ENCODE measurements at regions not wholly inside any gene's neighbourhood (a gene's known extent, or its start where the extent isn't known, plus 50 kb on each side); places are given as distances from the start of the nearest gene placed in this dataset.

DNA sequence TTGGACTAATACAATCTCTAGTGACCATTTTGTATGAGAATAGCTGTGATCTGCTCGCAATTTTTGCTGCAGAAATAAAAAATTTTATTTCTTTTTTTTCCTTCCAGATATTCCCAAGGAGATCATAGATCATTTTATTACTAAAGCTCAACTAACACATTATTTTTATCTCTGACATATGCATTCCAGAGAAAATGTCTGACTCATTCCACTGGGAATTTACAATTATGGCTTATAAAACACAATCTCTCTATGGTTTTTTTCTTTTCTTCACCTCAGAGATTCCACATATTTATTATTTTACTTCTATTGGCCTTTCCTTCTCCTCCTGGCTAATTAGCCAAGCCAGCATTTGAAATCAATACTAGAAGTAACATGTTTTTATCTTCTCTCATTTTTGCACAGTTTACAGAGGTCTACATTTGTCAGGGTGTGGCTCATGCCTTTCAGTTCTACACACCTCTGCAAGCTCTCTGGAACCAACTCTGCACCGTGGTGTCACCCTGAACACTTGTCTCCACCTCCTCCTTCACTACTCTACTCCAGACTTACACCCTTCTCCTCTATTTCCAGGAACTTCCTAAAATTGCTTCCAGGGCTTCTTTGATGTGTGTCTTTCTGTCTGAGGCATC lies 59.8 kb upstream of the GPM6A start:
- Mint-ChIP-seq H3K27me3 (ENCODE audit: low read depth) (no peaks in the 10 kb centered on the region), H3K4me3 (no peak overlapping the region), H3K36me3 (ENCODE audit: low read depth) (no peaks in the 10 kb centered on the region), H3K9me3 (ENCODE audit: insufficient read depth) (peaks cover 4% of the 10 kb centered on the region), H3K4me1 (ENCODE audit: low read depth) (no peaks in the 10 kb centered on the region), H3K27ac (no peak overlapping the region)
- no peak for ATAC-seq
- POLR2A ChIA-PET = no interaction called here
- CTCF ChIA-PET = no interaction called here
- DNase-seq = no peak

DNA sequence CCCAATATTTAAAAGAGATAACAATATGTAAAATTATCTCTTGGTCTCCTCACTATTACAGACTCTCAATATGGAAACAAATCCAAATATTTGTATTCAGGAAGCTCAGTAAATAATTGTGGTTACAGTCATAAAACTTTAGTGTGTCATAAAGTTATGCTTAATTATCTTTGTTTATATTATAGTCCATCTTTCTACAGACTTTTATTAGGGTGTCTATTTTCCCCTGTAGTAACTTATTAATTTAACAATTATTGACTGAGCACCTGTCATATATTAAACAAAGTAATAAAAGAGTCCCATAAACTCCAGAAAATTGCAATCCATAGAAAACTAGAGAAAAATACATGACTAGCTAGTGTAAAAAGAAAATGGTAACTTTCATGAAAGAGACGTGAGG lies 61.6 kb upstream of the GPM6A start:
- no peak overlapping the region for H3K27ac Mint-ChIP-seq
- ChIA-PET POLR2A (no interaction called here), CTCF (no interaction called here)
- H3K4me3 Mint-ChIP-seq = no peak overlapping the region
- DNase-seq (no peak), ATAC-seq (no peak)
- no peaks in the 10 kb centered on the region for H3K9me3 Mint-ChIP-seq (ENCODE audit: insufficient read depth)
- no peaks in the 10 kb centered on the region for H3K36me3 Mint-ChIP-seq (ENCODE audit: low read depth)
- no peaks in the 10 kb centered on the region for H3K27me3 Mint-ChIP-seq (ENCODE audit: low read depth)
- no peaks in the 10 kb centered on the region for H3K4me1 Mint-ChIP-seq (ENCODE audit: low read depth)

DNA sequence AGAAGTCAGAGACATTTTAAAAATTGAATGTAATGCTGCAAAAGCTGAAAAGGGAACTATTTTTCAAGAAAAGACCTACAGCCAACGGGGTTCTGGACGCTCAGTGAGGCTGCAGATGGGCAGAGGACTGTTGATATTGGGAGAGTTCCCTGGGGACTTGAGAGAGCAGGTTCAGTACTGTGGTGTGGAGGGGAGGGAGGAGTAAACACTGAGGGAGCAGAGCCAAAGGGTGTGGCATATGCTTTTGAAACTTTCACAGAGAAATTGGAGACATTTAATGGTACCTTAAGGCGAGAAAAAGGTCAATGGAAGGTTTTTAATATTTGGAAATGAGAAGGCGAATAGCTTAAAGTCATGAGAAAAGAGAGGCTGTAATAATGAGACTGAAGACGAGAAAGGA lies 62.2 kb upstream of the GPM6A start:
- Mint-ChIP-seq H3K36me3 (ENCODE audit: low read depth) (no peaks in the 10 kb centered on the region), H3K4me3 (no peak overlapping the region), H3K27ac (no peak overlapping the region), H3K27me3 (ENCODE audit: low read depth) (no peaks in the 10 kb centered on the region), H3K4me1 (ENCODE audit: low read depth) (no peaks in the 10 kb centered on the region), H3K9me3 (ENCODE audit: insufficient read depth) (no peaks in the 10 kb centered on the region)
- no peak for ATAC-seq
- ChIA-PET CTCF (no interaction called here), POLR2A (no interaction called here)
- DNase-seq = no peak

DNA sequence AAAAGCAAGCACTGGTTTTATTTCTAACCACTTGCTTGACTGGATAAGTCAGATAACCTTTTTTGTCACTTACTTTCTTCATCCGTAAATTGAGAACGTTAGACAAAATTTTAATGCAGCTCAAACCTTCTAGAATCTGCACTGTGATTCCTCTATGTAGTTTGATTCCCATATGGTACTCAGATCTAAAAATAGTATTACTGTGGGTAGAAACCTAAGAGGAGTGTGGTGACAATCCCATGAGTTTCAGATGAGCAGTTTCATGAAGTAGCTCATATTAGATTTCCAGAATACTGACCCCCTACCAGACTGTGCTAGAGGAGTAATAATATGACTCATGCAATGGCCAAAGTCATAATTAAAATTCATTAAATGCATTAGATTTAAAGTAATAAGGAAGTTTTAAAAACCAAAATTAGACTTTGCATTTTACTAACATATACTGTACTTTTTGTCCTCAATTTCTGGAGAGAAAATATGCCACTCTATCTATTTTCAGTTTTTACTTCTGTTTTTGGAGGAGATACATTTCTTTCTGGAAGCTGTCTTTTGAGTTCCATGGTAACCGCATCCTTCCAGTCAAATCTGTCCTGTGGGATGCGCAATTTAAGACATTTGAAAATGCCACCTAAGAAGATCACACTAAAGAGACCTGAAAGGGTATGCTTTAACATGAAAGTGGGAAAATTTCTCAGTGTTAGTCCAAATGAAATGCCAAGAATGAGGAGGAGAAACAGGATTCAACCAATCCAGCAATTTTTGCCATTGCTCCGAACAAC lies 64.1 kb upstream of the GPM6A start:
- ChIA-PET POLR2A (no interaction called here), CTCF (no interaction called here)
- H3K4me1 Mint-ChIP-seq (ENCODE audit: low read depth) = no peaks in the 10 kb centered on the region
- no peaks in the 10 kb centered on the region for H3K36me3 Mint-ChIP-seq (ENCODE audit: low read depth)
- H3K27ac Mint-ChIP-seq = no peak overlapping the region
- no peaks in the 10 kb centered on the region for H3K9me3 Mint-ChIP-seq (ENCODE audit: insufficient read depth)
- ATAC-seq = no peak
- no peaks in the 10 kb centered on the region for H3K27me3 Mint-ChIP-seq (ENCODE audit: low read depth)
- no peak for DNase-seq
- H3K4me3 Mint-ChIP-seq = no peak overlapping the region

DNA sequence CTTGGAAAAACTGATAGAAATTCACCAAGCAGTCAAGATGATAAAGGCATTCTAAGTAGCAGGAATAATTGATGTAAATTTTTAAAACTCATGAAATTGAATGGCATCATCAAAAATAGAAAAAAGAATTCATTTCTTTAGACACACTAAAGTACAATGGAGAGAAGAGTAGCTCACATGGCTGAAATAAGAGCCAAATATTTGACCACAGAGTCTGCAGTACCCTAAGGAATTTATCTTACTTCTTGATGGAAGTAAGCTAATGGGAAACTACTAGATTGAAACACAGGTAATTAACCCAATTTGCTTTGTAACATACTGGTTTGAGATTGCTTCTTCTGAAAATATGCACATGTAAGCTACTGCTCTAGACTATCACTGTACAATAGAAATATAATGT lies 70.8 kb upstream of the GPM6A start:
- CTCF ChIA-PET = no interaction called here
- POLR2A ChIA-PET = no interaction called here
- Mint-ChIP-seq H3K36me3 (ENCODE audit: low read depth) (no peaks in the 10 kb centered on the region), H3K9me3 (ENCODE audit: insufficient read depth) (peaks cover 7% of the 10 kb centered on the region), H3K4me1 (ENCODE audit: low read depth) (no peaks in the 10 kb centered on the region), H3K27me3 (ENCODE audit: low read depth) (no peaks in the 10 kb centered on the region), H3K27ac (no peak overlapping the region), H3K4me3 (no peak overlapping the region)
- DNase-seq = no peak
- ATAC-seq = no peak

DNA sequence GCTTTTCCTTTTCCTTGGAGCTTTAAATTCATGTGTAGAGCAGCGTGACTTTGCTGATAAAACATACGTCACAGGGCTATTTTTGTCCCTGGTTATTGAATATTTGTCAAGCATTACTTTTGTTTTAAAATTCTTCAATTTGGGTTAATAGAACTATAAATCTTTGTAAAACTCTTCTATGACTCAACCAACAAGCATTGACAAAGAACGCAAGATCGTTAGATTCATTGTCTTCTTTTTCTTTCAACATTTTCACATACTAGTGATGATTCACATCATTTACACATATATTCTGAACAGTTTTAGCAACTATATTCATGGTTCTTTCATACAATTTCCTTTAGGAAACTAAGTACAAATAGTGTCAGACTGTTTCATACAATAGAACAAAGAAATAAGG lies 72.0 kb upstream of the GPM6A start:
- ChIA-PET POLR2A (no interaction called here), CTCF (no interaction called here)
- H3K27me3 Mint-ChIP-seq (ENCODE audit: low read depth) = no peaks in the 10 kb centered on the region
- H3K36me3 Mint-ChIP-seq (ENCODE audit: low read depth) = no peaks in the 10 kb centered on the region
- no peaks in the 10 kb centered on the region for H3K4me1 Mint-ChIP-seq (ENCODE audit: low read depth)
- H3K4me3 Mint-ChIP-seq = no peak overlapping the region
- H3K27ac Mint-ChIP-seq = no peak overlapping the region
- ATAC-seq = no peak
- DNase-seq = no peak
- H3K9me3 Mint-ChIP-seq (ENCODE audit: insufficient read depth) = peaks cover 7% of the 10 kb centered on the region

DNA sequence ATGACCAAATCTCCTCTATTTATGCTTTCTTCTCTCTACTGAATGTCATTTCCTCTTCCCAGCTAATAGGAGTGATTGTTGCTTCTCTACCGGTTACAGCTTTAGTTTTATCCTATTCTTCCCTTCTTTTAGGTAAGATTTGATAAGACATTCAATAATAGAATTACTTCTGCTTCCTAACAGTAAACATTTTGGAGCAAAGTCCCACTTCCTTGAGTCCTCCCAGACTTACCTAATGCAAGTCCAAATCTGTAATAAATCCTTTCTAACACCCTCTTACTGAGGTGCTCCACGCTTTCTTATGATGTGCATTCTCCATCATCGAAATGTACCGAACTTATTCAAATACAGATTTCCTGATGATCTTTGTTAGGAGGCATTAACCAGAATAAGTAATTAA lies 79.2 kb upstream of the GPM6A start:
- POLR2A ChIA-PET = no interaction called here
- no peak for DNase-seq
- Mint-ChIP-seq H3K9me3 (ENCODE audit: insufficient read depth) (no peaks in the 10 kb centered on the region), H3K27ac (no peak overlapping the region), H3K36me3 (ENCODE audit: low read depth) (no peaks in the 10 kb centered on the region), H3K4me1 (ENCODE audit: low read depth) (no peaks in the 10 kb centered on the region), H3K27me3 (ENCODE audit: low read depth) (no peaks in the 10 kb centered on the region), H3K4me3 (no peak overlapping the region)
- CTCF ChIA-PET = no interaction called here
- no peak for ATAC-seq

DNA sequence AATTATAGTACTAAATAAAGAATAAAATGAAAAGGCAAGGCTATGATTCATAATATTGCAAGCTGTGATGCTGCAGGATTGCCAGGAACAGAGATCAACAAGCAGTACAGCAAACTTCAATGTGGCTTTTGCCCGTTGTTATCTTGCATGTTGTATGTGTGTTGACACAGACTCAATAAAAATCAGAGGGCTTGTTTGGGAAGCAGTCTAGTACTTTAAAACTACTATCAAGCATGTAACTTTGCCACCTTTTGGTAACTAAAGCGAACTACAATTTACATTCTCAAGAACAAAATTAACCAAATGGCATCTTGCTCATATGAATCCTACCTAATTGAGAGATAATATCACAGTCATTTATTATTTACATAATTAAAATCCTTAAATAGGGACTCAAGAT lies 79.8 kb upstream of the GPM6A start:
- ChIA-PET CTCF (no interaction called here), POLR2A (no interaction called here)
- no peak overlapping the region for H3K27ac Mint-ChIP-seq
- H3K27me3 Mint-ChIP-seq (ENCODE audit: low read depth) = no peaks in the 10 kb centered on the region
- no peak for ATAC-seq
- no peaks in the 10 kb centered on the region for H3K9me3 Mint-ChIP-seq (ENCODE audit: insufficient read depth)
- H3K4me3 Mint-ChIP-seq = no peak overlapping the region
- no peak for DNase-seq
- H3K4me1 Mint-ChIP-seq (ENCODE audit: low read depth) = no peaks in the 10 kb centered on the region
- H3K36me3 Mint-ChIP-seq (ENCODE audit: low read depth) = no peaks in the 10 kb centered on the region

DNA sequence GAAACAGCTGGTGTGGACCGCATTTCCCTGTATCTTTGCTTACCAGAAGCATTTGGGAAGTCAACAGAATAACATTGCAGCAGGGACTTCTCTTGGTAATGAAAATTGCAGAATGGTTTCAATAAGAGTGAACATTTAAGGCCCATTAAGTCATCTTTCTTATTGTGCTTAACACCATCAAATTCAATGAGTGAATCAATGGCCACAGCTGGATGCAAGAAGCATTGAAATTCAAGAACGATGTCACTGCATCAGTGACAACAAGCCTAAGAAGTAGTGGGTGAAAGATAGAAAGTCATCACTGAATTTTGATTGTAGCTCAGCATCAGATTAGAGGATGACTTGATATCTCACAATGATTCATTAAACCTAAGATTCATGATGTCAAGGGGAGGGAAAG lies 93.9 kb upstream of the GPM6A start:
- H3K27ac Mint-ChIP-seq = no peak overlapping the region

DNA sequence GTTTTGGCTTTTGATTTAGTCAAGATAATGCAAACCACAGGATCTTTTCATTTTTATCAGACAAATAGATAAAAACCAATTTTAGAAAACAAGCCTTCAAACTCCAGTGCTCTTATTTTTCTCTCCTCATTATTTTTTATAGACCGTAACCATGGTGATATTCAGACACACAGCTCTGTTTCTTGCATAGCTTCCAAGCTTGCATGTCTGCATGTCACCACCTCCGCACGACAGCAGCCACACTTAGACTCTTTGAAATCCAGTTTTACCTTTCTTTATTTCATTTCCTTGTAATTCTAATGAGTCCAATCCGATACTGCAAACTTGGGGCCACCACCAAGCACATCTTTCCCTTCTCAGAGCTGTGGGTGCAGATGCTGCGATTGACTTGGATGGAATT lies 94.3 kb upstream of the GPM6A start:
- Mint-ChIP-seq H3K4me3 (no peak overlapping the region), H3K27ac (no peak overlapping the region), H3K36me3 (ENCODE audit: low read depth) (no peaks in the 10 kb centered on the region), H3K27me3 (ENCODE audit: low read depth) (no peaks in the 10 kb centered on the region), H3K4me1 (ENCODE audit: low read depth) (no peaks in the 10 kb centered on the region), H3K9me3 (ENCODE audit: insufficient read depth) (no peaks in the 10 kb centered on the region)
- ChIA-PET CTCF (no interaction called here), POLR2A (no interaction called here)
- no peak for DNase-seq
- ATAC-seq = no peak

More for the DNA sequence above, 93.9 kb upstream of the GPM6A start:
- H3K9me3 Mint-ChIP-seq (ENCODE audit: insufficient read depth) = no peaks in the 10 kb centered on the region
- no peaks in the 10 kb centered on the region for H3K36me3 Mint-ChIP-seq (ENCODE audit: low read depth)
- no peak overlapping the region for H3K4me3 Mint-ChIP-seq
- no peaks in the 10 kb centered on the region for H3K27me3 Mint-ChIP-seq (ENCODE audit: low read depth)
- DNase-seq = no peak
- no peak for ATAC-seq
- ChIA-PET CTCF (no interaction called here), POLR2A (no interaction called here)
- no peaks in the 10 kb centered on the region for H3K4me1 Mint-ChIP-seq (ENCODE audit: low read depth)

DNA sequence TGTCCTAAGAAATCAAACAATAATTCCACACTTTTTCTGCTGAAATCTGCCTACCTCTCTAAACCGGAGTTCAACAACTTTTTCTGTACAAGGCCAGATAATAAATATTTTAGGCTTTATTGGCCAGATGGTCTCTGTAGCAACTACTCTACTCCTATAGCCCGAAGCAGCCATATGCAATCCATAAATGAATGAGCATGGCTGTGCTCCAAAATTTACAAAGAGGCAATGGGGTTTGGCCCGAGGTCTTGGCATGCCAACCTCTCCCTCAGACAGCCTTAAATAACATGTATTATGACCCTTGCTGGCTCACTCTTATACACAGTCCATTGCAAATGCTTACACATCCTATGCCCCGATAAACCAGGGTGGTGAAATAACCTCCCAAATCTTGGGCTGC lies 98.6 kb upstream of the GPM6A start:
- H3K9me3 Mint-ChIP-seq (ENCODE audit: insufficient read depth) = no peaks in the 10 kb centered on the region
- no peaks in the 10 kb centered on the region for H3K27me3 Mint-ChIP-seq (ENCODE audit: low read depth)
- no peaks in the 10 kb centered on the region for H3K4me1 Mint-ChIP-seq (ENCODE audit: low read depth)
- DNase-seq (no peak), ATAC-seq (no peak)
- H3K4me3 Mint-ChIP-seq = no peak overlapping the region
- no peaks in the 10 kb centered on the region for H3K36me3 Mint-ChIP-seq (ENCODE audit: low read depth)
- ChIA-PET CTCF (no interaction called here), POLR2A (no interaction called here)
- H3K27ac Mint-ChIP-seq = no peak overlapping the region

DNA sequence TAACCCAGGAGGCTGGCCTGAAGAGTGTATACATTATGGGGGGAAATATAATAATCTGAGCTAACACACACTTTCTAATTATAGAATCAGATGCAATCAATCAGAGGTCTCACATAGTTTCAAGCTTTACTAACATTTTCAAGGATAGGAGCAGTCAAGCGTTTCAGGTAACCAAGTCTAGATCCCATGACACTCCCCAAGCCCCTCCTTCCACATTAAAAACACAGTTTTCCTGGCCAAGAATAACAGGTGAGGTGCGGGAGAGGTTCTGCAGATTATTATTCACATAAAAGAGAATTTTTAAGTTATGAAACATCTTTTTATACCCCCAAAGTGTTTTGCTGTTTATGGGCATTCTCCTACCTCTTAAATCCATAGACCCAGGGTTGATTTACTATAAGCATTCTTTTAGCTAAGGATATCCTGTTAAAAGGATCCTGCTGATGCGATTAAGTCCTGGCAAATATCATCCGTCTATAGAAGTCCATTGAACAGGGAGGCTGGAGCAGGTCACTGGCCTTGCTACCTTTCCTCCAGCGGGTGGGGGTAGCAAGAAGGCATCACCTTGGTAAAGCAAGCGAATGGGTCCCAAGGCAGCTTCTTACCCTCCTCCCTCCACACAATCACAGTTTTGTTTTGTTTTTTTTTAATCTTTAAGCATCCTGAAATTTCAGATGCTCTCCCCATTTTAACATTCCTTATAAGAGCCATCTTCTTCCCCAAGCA lies 104.7 kb upstream of the GPM6A start:
- Mint-ChIP-seq H3K4me3 (no peak overlapping the region), H3K4me1 (ENCODE audit: low read depth) (no peaks in the 10 kb centered on the region), H3K27me3 (ENCODE audit: low read depth) (no peaks in the 10 kb centered on the region), H3K9me3 (ENCODE audit: insufficient read depth) (no peaks in the 10 kb centered on the region), H3K27ac (no peak overlapping the region), H3K36me3 (ENCODE audit: low read depth) (no peaks in the 10 kb centered on the region)
- ATAC-seq = no peak
- POLR2A ChIA-PET = no interaction called here
- CTCF ChIA-PET = no interaction called here
- no peak for DNase-seq

Measured in activated CD8-positive, alpha-beta T cell treated with anti-CD3 and anti-CD28 coated beads, Interleukin-2, amount 10 ng/mL, durations not matched to agents 7 days and 5 days (primary cell).